ENCODE measurements at regions not wholly inside any gene's neighbourhood (a gene's known extent, or its start where the extent isn't known, plus 50 kb on each side); places are given as distances from the start of the nearest gene placed in this dataset.
"Not testable (repeated sequence)": the region's sequence is repeated elsewhere in the genome, so short reads cannot be mapped to it uniquely, and the experiment has no call there.

- peak; percentile 20 for DNase-seq
- H3K27me3 ChIP-seq (replicated peaks); in situ Hi-C loops (cut with HindIII; ENCODE audit: low pct_ligation_motif_present, low sequenced_read_pairs); H3K36me3 ChIP-seq (replicated peaks); H3K27ac ChIP-seq; H3K4me3 ChIP-seq (ENCODE audit: low read depth, low read length): not testable (repeated sequence)
- TF ChIP-seq CTCF (IDR thresholded peaks at IDR 0.05; ENCODE audit: low read depth, low read length, missing control alignments): peak; percentile 72
These were observed 1383.5 kb downstream of the CDH12 start for GRCh38 chr5:21469523-21470101.

- H3K4me3 ChIP-seq (ENCODE audit: low read depth, low read length); H3K36me3 ChIP-seq (replicated peaks); in situ Hi-C loops (cut with HindIII; ENCODE audit: low pct_ligation_motif_present, low sequenced_read_pairs): not testable (repeated sequence)
These were observed 1385.6 kb downstream of the CDH12 start for GRCh38 chr5:21467544-21467943.

GRCh38 chr5:21459744-21460073 is 1393.4 kb downstream of the CDH12 start:
- H3K27ac ChIP-seq; in situ Hi-C loops (cut with HindIII; ENCODE audit: low pct_ligation_motif_present, low sequenced_read_pairs): not testable (repeated sequence)

More at GRCh38 chr5:21467544-21467943, 1385.6 kb downstream of the CDH12 start:
- DNase-seq; H3K27me3 ChIP-seq (replicated peaks); H3K27ac ChIP-seq: not testable (repeated sequence)

GRCh38 chr5:21452449-21452848 is 1400.7 kb downstream of the CDH12 start:
- H3K27ac ChIP-seq: no peak overlapping the region
- in situ Hi-C loops (cut with HindIII; ENCODE audit: low pct_ligation_motif_present, low sequenced_read_pairs): no loop called here

More at GRCh38 chr5:21459744-21460073, 1393.4 kb downstream of the CDH12 start:
- H3K27me3 ChIP-seq (replicated peaks); H3K36me3 ChIP-seq (replicated peaks); DNase-seq: not testable (repeated sequence)
- peak overlapping the region; percentile 68 for H3K4me3 ChIP-seq (ENCODE audit: low read depth, low read length)

GRCh38 chr5:21432646-21433045 is 1420.5 kb downstream of the CDH12 start:
- H3K4me3 ChIP-seq (ENCODE audit: low read depth, low read length): no peak overlapping the region

More at GRCh38 chr5:21452449-21452848, 1400.7 kb downstream of the CDH12 start:
- TF ChIP-seq CTCF (IDR thresholded peaks at IDR 0.05; ENCODE audit: low read depth, low read length, missing control alignments): no peak
- no peak overlapping the region for H3K4me3 ChIP-seq (ENCODE audit: low read depth, low read length)
- no peaks in the 10 kb centered on the region for H3K27me3 ChIP-seq (replicated peaks)
- no peak for DNase-seq
- no peaks in the 10 kb centered on the region for H3K36me3 ChIP-seq (replicated peaks)

GRCh38 chr5:21424907-21425306 is 1428.2 kb downstream of the CDH12 start:
- H3K27ac ChIP-seq: no peak overlapping the region
- in situ Hi-C loops (cut with HindIII; ENCODE audit: low pct_ligation_motif_present, low sequenced_read_pairs): no loop called here
- no peak for DNase-seq
- H3K4me3 ChIP-seq (ENCODE audit: low read depth, low read length): no peak overlapping the region
- H3K27me3 ChIP-seq (replicated peaks): no peaks in the 10 kb centered on the region
- H3K36me3 ChIP-seq (replicated peaks): no peaks in the 10 kb centered on the region
- TF ChIP-seq CTCF (IDR thresholded peaks at IDR 0.05; ENCODE audit: low read depth, low read length, missing control alignments): no peak

More at GRCh38 chr5:21432646-21433045, 1420.5 kb downstream of the CDH12 start:
- Histone ChIP-seq H3K27ac (no peak overlapping the region), H3K36me3 (replicated peaks) (no peaks in the 10 kb centered on the region), H3K27me3 (replicated peaks) (no peaks in the 10 kb centered on the region)
- DNase-seq: no peak
- in situ Hi-C loops (cut with HindIII; ENCODE audit: low pct_ligation_motif_present, low sequenced_read_pairs): no loop called here
- TF ChIP-seq CTCF (IDR thresholded peaks at IDR 0.05; ENCODE audit: low read depth, low read length, missing control alignments): no peak

- no peak for TF ChIP-seq CTCF (IDR thresholded peaks at IDR 0.05; ENCODE audit: low read depth, low read length, missing control alignments)
- DNase-seq: no peak
- in situ Hi-C loops (cut with HindIII; ENCODE audit: low pct_ligation_motif_present, low sequenced_read_pairs): no loop called here
- no peaks in the 10 kb centered on the region for H3K27me3 ChIP-seq (replicated peaks)
- H3K27ac ChIP-seq: no peak overlapping the region
- no peak overlapping the region for H3K4me3 ChIP-seq (ENCODE audit: low read depth, low read length)
- H3K36me3 ChIP-seq (replicated peaks): no peaks in the 10 kb centered on the region
These were observed 1431.4 kb upstream of the CDH18 start for GRCh38 chr5:21419383-21419782.

- H3K27ac ChIP-seq; H3K4me3 ChIP-seq (ENCODE audit: low read depth, low read length); H3K27me3 ChIP-seq (replicated peaks); in situ Hi-C loops (cut with HindIII; ENCODE audit: low pct_ligation_motif_present, low sequenced_read_pairs); DNase-seq; H3K36me3 ChIP-seq (replicated peaks): not testable (repeated sequence)
These were observed 1414.1 kb upstream of the CDH18 start for GRCh38 chr5:21402089-21402488.
